ENCODE measurements at regions not wholly inside any gene's neighbourhood (a gene's known extent, or its start where the extent isn't known, plus 50 kb on each side); places are given as distances from the start of the nearest gene placed in this dataset.

DNA sequence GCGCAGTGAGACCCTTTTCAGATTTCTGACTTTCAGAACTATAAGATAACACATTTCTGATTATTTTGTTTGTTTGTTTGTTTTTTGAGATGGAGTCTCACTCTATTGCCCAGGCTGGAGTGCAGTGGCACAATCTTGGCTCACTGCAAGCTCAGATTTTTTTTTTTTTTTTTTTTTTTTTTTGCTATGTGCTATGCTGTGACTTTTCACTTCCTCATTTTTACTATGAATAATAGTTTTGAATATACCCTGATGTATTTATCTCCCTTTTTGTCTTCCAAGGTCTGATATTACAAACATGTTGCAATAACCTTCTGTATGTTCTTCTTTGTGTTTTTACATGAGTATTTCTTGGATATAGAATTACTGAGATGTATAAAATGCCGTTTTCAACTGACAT lies 658.7 kb upstream of the SEL1L start:
- ATAC-seq (ENCODE audit: poor library complexity) (no peak), DNase-seq (no peak)
- POLR2A ChIA-PET = no interaction called here
- no peak for TF ChIP-seq CTCF (IDR thresholded peaks at IDR 0.05)
- H3K27me3 ChIP-seq (ENCODE audit: control insufficient read depth in 1 of 2, insufficient read depth in 2 of 2, low read length in 2 of 2) = no peaks in the 10 kb centered on the region
- no peak overlapping the region for H3K27ac ChIP-seq (ENCODE audit: low read depth in 1 of 2, low read length in 2 of 2)
- Mint-ChIP-seq H3K27ac (no peak overlapping the region), H3K4me1 (ENCODE audit: low read depth) (no peaks in the 10 kb centered on the region), H3K36me3 (ENCODE audit: low read depth) (no peaks in the 10 kb centered on the region), H3K4me3 (no peak overlapping the region), H3K9me3 (peaks cover 14% of the 10 kb centered on the region), H3K27me3 (no peaks in the 10 kb centered on the region)
- CTCF ChIA-PET = no interaction called here
- intact Hi-C loops (cut with DNase I, micrococcal nuclease) = no loop called here
- peaks cover 11 to 13% of the 10 kb centered on the region in 2 experiments for H3K9me3 ChIP-seq (ENCODE audit: control insufficient read depth in 1 of 2, insufficient read depth in 1 of 2, low read length in 2 of 2)
- no peak overlapping the region for H3K4me3 ChIP-seq (ENCODE audit: low read length)
- H3K4me1 ChIP-seq (ENCODE audit: insufficient read depth, low read length) = no peaks in the 10 kb centered on the region
- H3K36me3 ChIP-seq (ENCODE audit: insufficient read depth, low read length) = no peaks in the 10 kb centered on the region

DNA sequence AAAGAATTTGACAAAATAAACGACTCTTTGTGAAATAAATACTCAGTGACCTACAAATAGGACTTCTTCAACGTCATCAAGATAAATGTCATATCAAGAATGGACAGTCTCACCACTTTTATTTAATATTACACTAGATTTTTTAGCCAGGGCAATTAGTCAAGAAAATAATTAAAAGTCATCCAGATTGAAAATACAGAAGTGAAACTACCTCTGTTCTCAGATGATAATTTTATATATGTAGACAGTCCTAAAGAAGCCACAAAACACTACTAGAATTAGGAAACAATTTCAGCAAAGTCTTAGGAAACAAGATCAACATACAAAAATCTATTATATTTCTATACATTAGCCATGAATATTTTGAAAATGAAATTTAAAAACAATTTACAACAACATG lies 689.6 kb upstream of the SEL1L start:
- Histone ChIP-seq H3K9me3 (ENCODE audit: control insufficient read depth in 1 of 2, insufficient read depth in 1 of 2, low read length in 2 of 2) (no peaks in the 10 kb centered on the region), H3K27me3 (ENCODE audit: control insufficient read depth in 1 of 2, insufficient read depth in 2 of 2, low read length in 2 of 2) (no peaks in the 10 kb centered on the region), H3K36me3 (ENCODE audit: insufficient read depth, low read length) (no peaks in the 10 kb centered on the region), H3K27ac (ENCODE audit: low read depth in 1 of 2, low read length in 2 of 2) (no peak overlapping the region), H3K4me1 (ENCODE audit: insufficient read depth, low read length) (no peaks in the 10 kb centered on the region), H3K4me3 (ENCODE audit: low read length) (no peak overlapping the region)
- TF ChIP-seq CTCF (IDR thresholded peaks at IDR 0.05) = no peak
- DNase-seq = no peak
- Mint-ChIP-seq H3K4me3 (no peak overlapping the region), H3K36me3 (ENCODE audit: low read depth) (no peaks in the 10 kb centered on the region), H3K4me1 (ENCODE audit: low read depth) (no peaks in the 10 kb centered on the region), H3K9me3 (peaks cover 6% of the 10 kb centered on the region), H3K27ac (no peak overlapping the region), H3K27me3 (no peaks in the 10 kb centered on the region)
- CTCF ChIA-PET = no interaction called here
- intact Hi-C loops (cut with DNase I, micrococcal nuclease) = no loop called here
- POLR2A ChIA-PET = no interaction called here
- no peak for ATAC-seq (ENCODE audit: poor library complexity)

- ATAC-seq (ENCODE audit: poor library complexity) (no peak), DNase-seq (no peak)
- no peak for TF ChIP-seq CTCF (IDR thresholded peaks at IDR 0.05)
- no peak overlapping the region for H3K27ac Mint-ChIP-seq
- no peaks in the 10 kb centered on the region for H3K4me1 Mint-ChIP-seq (ENCODE audit: low read depth)
- no peaks in the 10 kb centered on the region for H3K36me3 Mint-ChIP-seq (ENCODE audit: low read depth)
- Histone ChIP-seq H3K27ac (ENCODE audit: low read depth in 1 of 2, low read length in 2 of 2) (no peak overlapping the region), H3K4me1 (ENCODE audit: insufficient read depth, low read length) (no peaks in the 10 kb centered on the region), H3K36me3 (ENCODE audit: insufficient read depth, low read length) (no peaks in the 10 kb centered on the region), H3K9me3 (ENCODE audit: control insufficient read depth in 1 of 2, insufficient read depth in 1 of 2, low read length in 2 of 2) (no peaks in the 10 kb centered on the region), H3K27me3 (ENCODE audit: control insufficient read depth in 1 of 2, insufficient read depth in 2 of 2, low read length in 2 of 2) (no peaks in the 10 kb centered on the region), H3K4me3 (ENCODE audit: low read length) (no peak overlapping the region)
- ChIA-PET POLR2A (no interaction called here), CTCF (interaction anchor here (0.7 kb wide), 1 partner anchor 13 kb away, joined by 3 read pairs; no protein-coding TSS in a partner anchor)
- intact Hi-C loops (cut with DNase I, micrococcal nuclease) = no loop called here
- H3K9me3 Mint-ChIP-seq = peaks cover 6% of the 10 kb centered on the region
- H3K27me3 Mint-ChIP-seq = no peaks in the 10 kb centered on the region
- no peak overlapping the region for H3K4me3 Mint-ChIP-seq
Measured at GRCh38 chr14:82224610-82225009, 691.0 kb upstream of the SEL1L start.

Measured in CD4-positive, alpha-beta T cell (primary cell).